Panc1 (cell line): ENCODE measurements at regions not wholly inside any gene's neighbourhood (a gene's known extent, or its start where the extent isn't known, plus 50 kb on each side); places are given as distances from the start of the nearest gene placed in this dataset.

Experiments
- ATAC-seq: fragments of 200-7000 bp; cut with Tn5 transposase; 2 replicates; pipeline ENCODE4 v1.9.1; 2020; ENCODE audit warnings: mild to moderate bottlenecking, moderate library complexity
- BruUV-seq: library from RNA; stranded (reverse); fragments of 400-500 nt; replicated peaks from 2 replicates; lab custom pipeline; 2021; lab: Mats Ljungman, UMichigan
- CTCF ChIA-PET: fragments of 300-600 bp; sonication (Branson Sonifier 250); formaldehyde crosslinking; loops from one replicate; lab custom pipeline; 2022; ENCODE audit warnings: antibody characterized with exemption; lab: Charles Lee
- POLR2A ChIA-PET: fragments of 300-600 bp; sonication (Branson Sonifier 250); formaldehyde crosslinking; loops from one replicate; lab custom pipeline; 2022; ENCODE audit warnings: antibody characterized with exemption; lab: Charles Lee
- DNase-seq: peaks from one replicate; pipeline ENCODE4 v3.0.0-alpha.2; 2010; ENCODE audit warnings: low read depth, low spot score
- H3K27ac ChIP-seq: 2 replicates; pipeline ENCODE4 v1.5.1; 2011; ENCODE audit warnings: mild to moderate bottlenecking, low read length, inconsistent platforms
- H3K27me3 ChIP-seq: fragments of 200-500 bp; sonication (Bioruptor generic); 2 replicates; pipeline ENCODE4 v1.6.0; 2014; ENCODE audit warnings: low read length, inconsistent platforms; ENCODE audit not compliant: control insufficient read depth, insufficient read depth
- H3K36me3 ChIP-seq: fragments of 200-500 bp; sonication (Bioruptor generic); 2 replicates; pipeline ENCODE4 v1.5.1; 2014; ENCODE audit warnings: inconsistent platforms, mild to moderate bottlenecking, low read length, moderate library complexity; ENCODE audit not compliant: control insufficient read depth, insufficient read depth
- H3K4me1 ChIP-seq: 2 replicates; pipeline ENCODE4 v1.5.1; 2011; ENCODE audit warnings: inconsistent platforms, mild to moderate bottlenecking, low read length, moderate library complexity; ENCODE audit not compliant: control insufficient read depth, insufficient read depth
- H3K4me3 ChIP-seq, 2 experiments: 2 replicates each; pipeline ENCODE4 v1.5.1; 2011 to 2012; ENCODE audit warnings: low read depth in 2 of 2, low read length in 2 of 2, mild to moderate bottlenecking in 2 of 2, inconsistent platforms in 1 of 2, moderate library complexity in 1 of 2
- H3K9me3 ChIP-seq: fragments of 200-500 bp; sonication (Bioruptor generic); 2 replicates; pipeline ENCODE4 v1.5.1; 2014; ENCODE audit warnings: low read depth, mild to moderate bottlenecking, inconsistent platforms, low read length, moderate library complexity; ENCODE audit not compliant: control insufficient read depth, insufficient read depth
- CTCF ChIP-seq: fragments of 450-650 bp; IDR thresholded peaks from 2 replicates; pipeline ENCODE4 v1.5.1; 2017; ENCODE audit warnings: mild to moderate bottlenecking
- POLR2AphosphoS5 ChIP-seq: IDR thresholded peaks from 2 replicates; pipeline ENCODE4 v1.6.1; 2012; ENCODE audit warnings: mild to moderate bottlenecking, low read depth, low read length, moderate library complexity
- REST ChIP-seq, 2 experiments: IDR thresholded peaks; 2 replicates each; pipeline ENCODE4 v1.6.1; 2011 to 2012; ENCODE audit warnings: low read depth in 2 of 2, control low read depth in 1 of 2, low read length in 1 of 2, mild to moderate bottlenecking in 1 of 2, moderate library complexity in 1 of 2; ENCODE audit not compliant: insufficient read depth in 1 of 2
- SIN3A ChIP-seq: IDR thresholded peaks from 2 replicates; pipeline ENCODE4 v1.6.1; 2012; ENCODE audit warnings: low read depth, mild to moderate bottlenecking, low read length, moderate library complexity, borderline replicate concordance; ENCODE audit not compliant: insufficient read depth
- TCF7L2 ChIP-seq: IDR thresholded peaks from 2 replicates; pipeline ENCODE4 v1.6.1; 2011; ENCODE audit warnings: mild to moderate bottlenecking, low read depth, low read length, inconsistent platforms
- in situ Hi-C: cut with HindIII; loops from 2 replicates; pipeline ENCODE4 v1.10.0; 2016; ENCODE audit warnings: low sequenced_read_pairs, low pct_unique_long_range_greater_than_20kb
- intact Hi-C: fragments of 100-400 bp; cut with micrococcal nuclease; formaldehyde crosslinking; loops from one replicate; pipeline ENCODE4 v1.10.0; 2022; ENCODE audit not compliant: unreplicated experiment

GRCh38 chr2:64205415-64205814, 61.2 kb upstream of the PELI1 start:
- DNase-seq (no peak), ATAC-seq (no peak)
- Histone ChIP-seq H3K4me1 (no peaks in the 10 kb centered on the region; the same call in 1 of the 2 replicates), H3K27ac (no peak overlapping the region), H3K36me3 (no peaks in the 10 kb centered on the region), H3K27me3 (no peaks in the 10 kb centered on the region), H3K9me3 (no peaks in the 10 kb centered on the region), H3K4me3 (no peak overlapping the region)
- BruUV-seq = no TSS peak
- ChIA-PET CTCF (interaction anchor here (0.5 kb wide), 1 partner anchor 531 kb away, joined by 3 read pairs; no protein-coding TSS in a partner anchor), POLR2A (no interaction called here)
- in situ Hi-C loops (no loop called here), intact Hi-C loops (no loop called here)
- TF ChIP-seq TCF7L2 (no peak), REST (IDR thresholded peaks at IDR 0.05; ENCODE audit: insufficient read depth in 1 of 2, low read depth in 2 of 2, low read length in 1 of 2) (no peak), POLR2AphosphoS5 (no peak), CTCF (no peak), SIN3A (no peak)

GRCh38 chr2:64207573-64207972, 63.4 kb upstream of the PELI1 start:
- in situ Hi-C loops = no loop called here
- no peaks in the 10 kb centered on the region for H3K36me3 ChIP-seq
- intact Hi-C loops = no loop called here
- CTCF ChIA-PET = no interaction called here
- H3K27ac ChIP-seq = no peak overlapping the region
- no peaks in the 10 kb centered on the region; the same call in 1 of the 2 replicates for H3K4me1 ChIP-seq
- no peaks in the 10 kb centered on the region for H3K9me3 ChIP-seq
- POLR2A ChIA-PET = no interaction called here
- ATAC-seq (no peak), DNase-seq (no peak)
- H3K27me3 ChIP-seq = no peaks in the 10 kb centered on the region
- TF ChIP-seq REST (IDR thresholded peaks at IDR 0.05; ENCODE audit: insufficient read depth in 1 of 2, low read depth in 2 of 2, low read length in 1 of 2) (no peak), CTCF (no peak), TCF7L2 (no peak), SIN3A (no peak), POLR2AphosphoS5 (no peak)
- no peak overlapping the region for H3K4me3 ChIP-seq
- BruUV-seq = no TSS peak
